22Rv1 (cell line): ENCODE measurements at regions not wholly inside any gene's neighbourhood (a gene's known extent, or its start where the extent isn't known, plus 50 kb on each side); places are given as distances from the start of the nearest gene placed in this dataset.

ENCODE experiments used
- ZFX ChIP-seq: fragments of 450-650 bp; IDR thresholded peaks from 2 replicates; pipeline ENCODE4 v1.6.1; 2017; ENCODE audit warnings: antibody characterized with exemption, borderline replicate concordance
- TF ChIP-seq, protein P1 (sequence below): fragments of 450-650 bp; IDR thresholded peaks from 2 replicates; pipeline ENCODE4 v1.5.1; 2017; ENCODE audit warnings: mild to moderate bottlenecking

DNA sequence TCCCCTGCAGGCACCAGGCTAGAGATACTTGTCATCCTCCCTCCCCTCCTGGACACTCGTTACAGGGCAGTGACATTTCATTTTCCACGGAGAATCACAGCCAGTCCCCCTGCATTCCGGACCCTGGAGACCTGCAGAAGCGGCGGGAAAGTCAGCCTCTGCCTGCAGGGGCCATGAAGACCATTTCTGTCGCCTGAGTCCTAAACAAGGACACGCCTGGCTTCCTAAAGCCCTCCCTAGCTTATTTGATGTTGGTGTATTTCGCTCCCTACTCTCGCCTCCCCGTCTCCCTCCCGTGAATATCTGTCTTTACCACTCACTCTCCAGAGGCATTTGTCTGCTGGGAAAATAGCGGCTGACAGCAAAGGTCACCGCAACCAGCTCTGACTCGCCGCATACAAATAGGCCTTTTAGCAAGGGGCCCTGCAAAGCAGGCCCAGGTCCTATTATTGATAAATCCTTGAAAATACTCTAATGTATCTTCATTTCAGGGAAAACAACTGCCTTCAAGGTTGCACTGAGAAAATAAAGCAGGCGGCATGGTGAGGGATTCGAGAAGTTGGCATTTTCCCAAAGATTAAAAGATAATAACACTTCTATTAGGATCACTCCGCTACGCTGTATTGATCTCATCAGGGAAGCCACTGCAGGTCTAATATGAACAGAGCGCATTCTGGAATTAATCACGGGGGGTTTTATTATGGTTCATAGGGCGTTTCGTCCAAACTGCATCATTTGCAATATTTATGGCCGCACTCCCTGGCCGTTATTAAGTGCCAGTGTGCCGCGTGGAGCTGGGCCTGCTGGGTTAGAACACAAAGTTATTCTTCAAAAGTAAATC is 447.1 kb upstream of the CDH5 start:
- TF ChIP-seq, protein P1, sequence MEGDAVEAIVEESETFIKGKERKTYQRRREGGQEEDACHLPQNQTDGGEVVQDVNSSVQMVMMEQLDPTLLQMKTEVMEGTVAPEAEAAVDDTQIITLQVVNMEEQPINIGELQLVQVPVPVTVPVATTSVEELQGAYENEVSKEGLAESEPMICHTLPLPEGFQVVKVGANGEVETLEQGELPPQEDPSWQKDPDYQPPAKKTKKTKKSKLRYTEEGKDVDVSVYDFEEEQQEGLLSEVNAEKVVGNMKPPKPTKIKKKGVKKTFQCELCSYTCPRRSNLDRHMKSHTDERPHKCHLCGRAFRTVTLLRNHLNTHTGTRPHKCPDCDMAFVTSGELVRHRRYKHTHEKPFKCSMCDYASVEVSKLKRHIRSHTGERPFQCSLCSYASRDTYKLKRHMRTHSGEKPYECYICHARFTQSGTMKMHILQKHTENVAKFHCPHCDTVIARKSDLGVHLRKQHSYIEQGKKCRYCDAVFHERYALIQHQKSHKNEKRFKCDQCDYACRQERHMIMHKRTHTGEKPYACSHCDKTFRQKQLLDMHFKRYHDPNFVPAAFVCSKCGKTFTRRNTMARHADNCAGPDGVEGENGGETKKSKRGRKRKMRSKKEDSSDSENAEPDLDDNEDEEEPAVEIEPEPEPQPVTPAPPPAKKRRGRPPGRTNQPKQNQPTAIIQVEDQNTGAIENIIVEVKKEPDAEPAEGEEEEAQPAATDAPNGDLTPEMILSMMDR, result no peak
- TF ChIP-seq ZFX, result no peak
